ENCODE measurements at regions not wholly inside any gene's neighbourhood (a gene's known extent, or its start where the extent isn't known, plus 50 kb on each side); places are given as distances from the start of the nearest gene placed in this dataset.

GRCh38 chr22:44589831-44590230 is 91.8 kb upstream of the RTL6 start:
- TF ChIP-seq CTCF (IDR thresholded peaks at IDR 0.05) (no peak), EP300 (IDR thresholded peaks at IDR 0.05; ENCODE audit: low read depth) (no peak), POLR2AphosphoS5 (IDR thresholded peaks at IDR 0.05) (no peak), POLR2A (IDR thresholded peaks at IDR 0.05) (no peak)
- DNase-seq, result no peak
- no peaks in the 10 kb centered on the region for H3K4me1 ChIP-seq
- no peaks in the 10 kb centered on the region for H3K36me3 ChIP-seq
- intact Hi-C loops (cut with DNase I; ENCODE audit: low total_unique reads) (no loop called here), in situ Hi-C loops (cut with MboI; ENCODE audit: low pct_ligation_motif_present in 1 of 4, low pct_unique_long_range_greater_than_20kb in 1 of 4, low sequenced_read_pairs in 3 of 4) (no loop called here)
- H3K27ac ChIP-seq, result no peak overlapping the region
- H3K4me3 ChIP-seq, result no peak overlapping the region
- WGBS, 2 donors (ENCODE audit: low coverage in 1 of 2), result 86 to 93% methylated on average over 3 to 5 of the region's 5 CpGs
- H3K9me3 ChIP-seq, result no peaks in the 10 kb centered on the region
- peaks cover 37% of the 10 kb centered on the region for H3K27me3 ChIP-seq

DNA sequence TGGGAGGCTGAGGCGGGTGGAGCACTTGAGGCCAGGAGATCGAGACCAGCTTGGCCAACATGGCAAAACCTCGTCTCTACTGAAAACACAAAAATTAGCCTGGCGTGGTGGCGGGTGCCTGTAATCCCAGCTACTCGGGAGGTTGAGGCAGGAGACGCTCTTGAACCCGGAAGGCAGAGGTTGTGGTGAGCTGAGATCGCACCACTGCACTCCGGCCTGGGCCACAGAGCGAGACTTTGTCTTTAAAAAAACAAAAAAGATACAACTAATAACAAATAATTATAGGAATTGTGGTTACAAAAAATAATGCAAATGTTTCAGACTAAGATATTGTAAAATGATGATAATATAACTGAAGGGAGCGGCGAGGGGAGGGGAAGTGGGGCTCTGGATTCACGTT is 90.3 kb upstream of the RTL6 start:
- intact Hi-C loops (cut with DNase I; ENCODE audit: low total_unique reads), result no loop called here
- no peak for DNase-seq
- 87 to 90% methylated on average over 6 to 14 of the region's 14 CpGs for WGBS, 2 donors (ENCODE audit: low coverage in 1 of 2)

DNA sequence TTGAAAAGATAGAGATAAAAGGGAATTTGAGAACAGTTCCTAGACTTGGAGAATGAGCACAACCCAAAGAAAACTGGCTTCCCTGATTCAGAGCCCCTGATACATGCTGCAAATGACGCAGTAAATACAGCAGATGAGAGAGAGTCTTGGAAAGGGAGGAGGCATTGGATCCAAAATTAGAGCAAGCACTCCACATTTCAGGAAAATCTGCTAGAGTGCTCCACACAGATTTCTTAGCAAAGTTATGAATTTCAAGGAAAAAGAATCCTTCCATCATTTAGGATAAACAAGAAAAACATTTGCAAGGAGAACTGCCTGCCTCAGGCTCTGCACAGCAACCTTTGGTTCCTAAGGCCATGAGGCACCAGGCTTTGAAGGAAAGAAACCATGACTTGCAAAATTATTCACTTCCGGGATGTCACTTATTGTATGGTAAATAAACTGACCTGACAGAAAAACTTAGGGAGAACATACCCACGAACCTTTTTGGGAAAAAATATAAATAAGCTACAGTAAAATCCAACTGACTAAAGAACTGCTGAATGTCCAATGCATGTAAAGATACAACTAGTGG is 89.8 kb upstream of the RTL6 start:
- Histone ChIP-seq H3K36me3 (no peaks in the 10 kb centered on the region), H3K9me3 (no peaks in the 10 kb centered on the region), H3K27ac (no peak overlapping the region), H3K4me3 (no peak overlapping the region), H3K27me3 (peaks cover 37% of the 10 kb centered on the region), H3K4me1 (no peaks in the 10 kb centered on the region)
- 57 to 66% methylated on average over 3 of the region's 3 CpGs for WGBS, 2 donors (ENCODE audit: low coverage in 1 of 2)
- intact Hi-C loops (cut with DNase I; ENCODE audit: low total_unique reads), result no loop called here
- DNase-seq, result no peak
- TF ChIP-seq EP300 (IDR thresholded peaks at IDR 0.05; ENCODE audit: low read depth) (no peak), POLR2A (IDR thresholded peaks at IDR 0.05) (no peak), CTCF (IDR thresholded peaks at IDR 0.05) (no peak), POLR2AphosphoS5 (IDR thresholded peaks at IDR 0.05) (no peak)
- in situ Hi-C loops (cut with MboI; ENCODE audit: low pct_ligation_motif_present in 1 of 4, low pct_unique_long_range_greater_than_20kb in 1 of 4, low sequenced_read_pairs in 3 of 4), result no loop called here

More for the DNA sequence above, 90.3 kb upstream of the RTL6 start:
- Histone ChIP-seq H3K9me3 (no peaks in the 10 kb centered on the region), H3K36me3 (no peaks in the 10 kb centered on the region), H3K27ac (no peak overlapping the region), H3K27me3 (peaks cover 37% of the 10 kb centered on the region), H3K4me3 (no peak overlapping the region), H3K4me1 (no peaks in the 10 kb centered on the region)
- no peak for TF ChIP-seq POLR2AphosphoS5 (IDR thresholded peaks at IDR 0.05)
- TF ChIP-seq POLR2A (IDR thresholded peaks at IDR 0.05), result no peak
- TF ChIP-seq EP300 (IDR thresholded peaks at IDR 0.05; ENCODE audit: low read depth), result no peak
- no peak for TF ChIP-seq CTCF (IDR thresholded peaks at IDR 0.05)
- in situ Hi-C loops (cut with MboI; ENCODE audit: low pct_ligation_motif_present in 1 of 4, low pct_unique_long_range_greater_than_20kb in 1 of 4, low sequenced_read_pairs in 3 of 4), result no loop called here

DNA sequence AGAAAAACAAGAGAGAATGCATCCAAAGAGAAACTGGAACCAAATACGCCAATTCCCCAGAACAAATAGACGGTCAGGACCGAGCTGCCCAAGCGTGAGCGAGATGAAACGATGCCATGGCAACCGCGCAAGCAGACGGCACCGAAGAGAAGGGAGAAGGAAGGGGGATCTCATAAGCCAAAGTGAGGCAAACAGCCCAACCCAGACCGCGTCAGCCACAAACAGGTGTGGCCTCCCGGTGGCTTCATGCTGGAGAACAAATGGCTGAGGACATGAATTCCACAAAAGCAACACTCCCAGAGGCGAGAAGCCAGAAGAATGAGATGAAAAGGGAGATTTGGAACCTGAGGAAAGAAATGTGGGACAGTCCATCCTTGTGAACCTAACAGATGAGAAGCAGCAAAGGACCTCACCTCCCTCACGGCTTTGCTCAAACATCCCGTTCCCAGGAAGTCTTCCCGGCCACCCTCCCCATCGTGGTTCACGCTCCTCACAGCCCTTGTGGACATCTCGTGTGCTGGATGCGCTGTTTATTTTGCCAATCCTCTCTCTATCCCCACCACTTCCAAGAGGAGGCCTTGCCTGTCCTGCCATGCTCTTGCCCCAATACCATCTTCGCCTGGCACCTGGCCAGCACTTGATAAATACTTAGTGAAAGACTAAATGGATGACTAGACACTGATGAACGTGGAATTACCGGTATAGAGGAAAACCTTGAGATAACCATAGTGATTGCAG is 89.1 kb upstream of the RTL6 start:
- 22 to 42% methylated on average over 16 to 24 of the region's 24 CpGs for WGBS, 2 donors (ENCODE audit: low coverage in 1 of 2)
- in situ Hi-C loops (cut with MboI; ENCODE audit: low pct_ligation_motif_present in 1 of 4, low pct_unique_long_range_greater_than_20kb in 1 of 4, low sequenced_read_pairs in 3 of 4) (no loop called here), intact Hi-C loops (cut with DNase I; ENCODE audit: low total_unique reads) (no loop called here)
- no peak for DNase-seq
- TF ChIP-seq POLR2A (IDR thresholded peaks at IDR 0.05), result no peak
- TF ChIP-seq POLR2AphosphoS5 (IDR thresholded peaks at IDR 0.05), result no peak
- TF ChIP-seq CTCF (IDR thresholded peaks at IDR 0.05), result no peak
- TF ChIP-seq EP300 (IDR thresholded peaks at IDR 0.05; ENCODE audit: low read depth), result no peak
- peaks cover 37% of the 10 kb centered on the region for H3K27me3 ChIP-seq
- H3K27ac ChIP-seq, result no peak overlapping the region
- H3K36me3 ChIP-seq, result no peaks in the 10 kb centered on the region
- H3K4me1 ChIP-seq, result no peaks in the 10 kb centered on the region
- H3K4me3 ChIP-seq, result no peak overlapping the region
- no peaks in the 10 kb centered on the region for H3K9me3 ChIP-seq

All from transverse colon (tissue), 4 donors.